ENCODE measurements at regions not wholly inside any gene's neighbourhood (a gene's known extent, or its start where the extent isn't known, plus 50 kb on each side); places are given as distances from the start of the nearest gene placed in this dataset.

DNA sequence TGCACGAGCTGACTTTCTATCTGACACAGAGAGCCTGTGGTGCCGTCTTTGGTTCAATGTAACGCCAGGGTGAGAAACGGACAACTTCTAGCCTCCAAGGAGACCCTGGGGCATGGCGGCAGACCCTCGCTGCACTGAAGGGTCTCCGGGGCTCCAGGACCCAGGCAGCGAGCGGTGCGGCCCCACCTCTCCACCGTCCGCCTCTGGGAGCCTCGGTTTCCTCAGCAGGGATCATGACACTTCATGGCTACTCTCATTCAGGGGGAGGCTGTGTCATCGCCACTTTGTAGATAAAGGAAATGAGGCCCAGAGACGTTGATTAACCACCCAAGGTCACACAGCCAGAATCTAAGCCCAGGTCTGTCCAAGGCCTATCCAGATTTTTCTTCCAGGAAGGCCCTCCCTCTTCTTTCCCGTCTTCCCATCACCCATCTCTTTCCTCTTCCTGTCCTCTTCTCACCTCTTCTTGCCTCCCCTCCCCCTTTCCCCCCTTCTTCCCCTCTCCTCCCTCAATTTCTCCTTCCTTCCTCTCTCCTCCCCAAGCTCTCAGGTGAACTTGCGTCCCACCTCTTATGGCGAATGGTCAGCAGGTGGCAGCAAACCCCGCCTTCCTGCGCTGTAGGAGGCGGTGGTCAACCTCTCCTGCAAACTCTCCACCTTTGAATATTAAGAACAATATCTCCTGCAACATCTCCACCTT, 69.3 kb upstream of the HMX1 start:
- H4K91ac ChIP-seq (ENCODE audit: low read depth, low read length, poor library complexity) = no peak overlapping the region
- H3K4me1 ChIP-seq (ENCODE audit: control insufficient read depth in 2 of 2, insufficient read depth in 1 of 2, low read depth in 1 of 2, low read length in 2 of 2) = peaks cover 0 to 10% of the 10 kb centered on the region in 2 donors
- no peak overlapping the region for H3K4me3 ChIP-seq (ENCODE audit: low read length in 2 of 2)
- no peak for DNase-seq (ENCODE audit: low spot score)
- H3K27me3 ChIP-seq (ENCODE audit: control insufficient read depth in 3 of 3, insufficient read depth in 3 of 3, low read depth in 1 of 3, low read length in 3 of 3) = no peaks in the 10 kb centered on the region
- no peak overlapping the region for H3K4me2 ChIP-seq (ENCODE audit: insufficient read depth, low read length, poor library complexity, severe bottlenecking)
- H3K27ac ChIP-seq (replicated peaks; ENCODE audit: low read length) = no peak overlapping the region
- no peak overlapping the region for H3K4ac ChIP-seq (ENCODE audit: low read length)
- H3K79me1 ChIP-seq (ENCODE audit: low read depth, low read length) = no peaks in the 10 kb centered on the region
- H2BK15ac ChIP-seq (ENCODE audit: low read length) = no peak overlapping the region
- H2BK12ac ChIP-seq (ENCODE audit: low read length) = no peak overlapping the region
- no peak overlapping the region for H4K8ac ChIP-seq (ENCODE audit: low read depth, low read length)
- peak overlapping the region; percentile 30 for H2BK120ac ChIP-seq (ENCODE audit: low read depth, low read length)
- H2AK5ac ChIP-seq (ENCODE audit: low read depth, low read length) = peak overlapping the region; percentile 78
- H3K36me3 ChIP-seq (replicated peaks in 1 of 2; ENCODE audit: control insufficient read depth in 2 of 2, insufficient read depth in 2 of 2, low read length in 2 of 2) = no peaks in the 10 kb centered on the region
- no CpG with 5 or more reads among the region's 21 CpGs for WGBS, 2 donors (ENCODE audit: extremely low coverage in 2 of 2, insufficient read length in 2 of 2, insufficient replicate concordance in 1 of 2)
- H2BK5ac ChIP-seq (ENCODE audit: low read length) = no peak overlapping the region
- no peak overlapping the region for H3K23ac ChIP-seq (ENCODE audit: low read depth, low read length, poor library complexity)
- H2AFZ ChIP-seq (ENCODE audit: low read length) = no peak overlapping the region
- no peak overlapping the region for H3K18ac ChIP-seq (ENCODE audit: low read length)
- no peak overlapping the region for H3K14ac ChIP-seq (ENCODE audit: low read length)
- no peak overlapping the region for H3K9ac ChIP-seq (ENCODE audit: low read depth, low read length, poor library complexity)
- H3K9me3 ChIP-seq (replicated peaks in 1 of 2; ENCODE audit: control insufficient read depth in 2 of 2, insufficient read depth in 1 of 2, low read depth in 1 of 2, low read length in 2 of 2) = no peaks in the 10 kb centered on the region

DNA sequence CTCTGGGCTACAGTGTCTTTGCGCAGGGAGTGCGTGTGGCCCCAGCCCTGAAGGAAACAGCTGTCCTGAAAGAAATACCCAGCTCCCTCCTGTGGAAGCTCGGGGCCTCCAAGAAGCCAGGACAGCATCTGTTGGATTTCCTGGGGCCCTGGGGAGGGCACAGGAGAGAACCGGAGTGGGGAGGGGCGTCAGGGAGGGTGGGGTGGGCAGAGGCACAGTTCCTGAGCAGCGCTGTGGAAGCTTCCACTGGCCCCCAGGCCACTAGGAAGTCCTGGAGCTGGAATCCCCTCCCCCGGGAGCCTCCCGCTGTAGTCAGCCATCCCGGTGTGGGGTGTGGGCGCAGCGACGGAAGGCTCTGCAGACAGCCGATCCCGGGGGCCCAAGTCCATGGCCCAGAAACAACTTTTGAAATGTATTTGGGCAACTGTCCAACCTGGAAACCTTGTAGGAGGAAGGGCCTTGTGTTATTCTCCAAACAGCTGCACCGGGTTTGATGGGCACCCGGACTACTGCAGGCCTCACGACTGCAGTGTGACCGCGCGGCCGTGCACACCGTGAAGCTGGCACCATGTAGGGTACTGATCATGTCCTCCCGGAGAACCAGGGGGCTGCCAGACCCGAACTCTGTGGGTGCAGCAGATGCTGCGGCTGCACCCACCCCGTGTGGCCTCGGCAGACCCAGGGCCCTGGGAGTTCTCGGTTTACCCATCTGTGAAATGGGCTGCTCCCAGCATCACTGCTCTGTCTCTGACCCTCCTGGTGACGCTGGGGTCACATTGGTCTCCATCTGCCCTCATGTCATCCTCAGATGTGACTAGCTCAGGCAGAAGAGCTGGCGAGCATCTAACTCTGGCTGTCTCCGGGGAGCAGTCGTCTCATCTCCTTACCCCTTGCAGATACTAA, 68.5 kb upstream of the HMX1 start:
- no CpG with 5 or more reads among the region's 32 CpGs for WGBS, 2 donors (ENCODE audit: extremely low coverage in 2 of 2, insufficient read length in 2 of 2, insufficient replicate concordance in 1 of 2)
- Histone ChIP-seq H2AFZ (ENCODE audit: low read length) (no peak overlapping the region), H3K4me3 (ENCODE audit: low read length in 2 of 2) (peak overlapping the region in 1 of 2 donors; percentile 56), H3K4ac (ENCODE audit: low read length) (no peak overlapping the region), H3K9me3 (replicated peaks in 1 of 2; ENCODE audit: control insufficient read depth in 2 of 2, insufficient read depth in 1 of 2, low read depth in 1 of 2, low read length in 2 of 2) (no peaks in the 10 kb centered on the region), H3K79me1 (ENCODE audit: low read depth, low read length) (no peaks in the 10 kb centered on the region), H2BK15ac (ENCODE audit: low read length) (peak overlapping the region; percentile 22), H3K23ac (ENCODE audit: low read depth, low read length, poor library complexity) (no peak overlapping the region), H3K27ac (replicated peaks; ENCODE audit: low read length) (no peak overlapping the region), H3K9ac (ENCODE audit: low read depth, low read length, poor library complexity) (no peak overlapping the region), H3K4me1 (ENCODE audit: control insufficient read depth in 2 of 2, insufficient read depth in 1 of 2, low read depth in 1 of 2, low read length in 2 of 2) (peaks cover 0 to 10% of the 10 kb centered on the region in 2 donors), H2BK120ac (ENCODE audit: low read depth, low read length) (peak overlapping the region; percentile 30), H2AK5ac (ENCODE audit: low read depth, low read length) (peak overlapping the region; percentile 78), H2BK12ac (ENCODE audit: low read length) (peak overlapping the region; percentile 12), H3K14ac (ENCODE audit: low read length) (no peak overlapping the region), H3K36me3 (replicated peaks in 1 of 2; ENCODE audit: control insufficient read depth in 2 of 2, insufficient read depth in 2 of 2, low read length in 2 of 2) (no peaks in the 10 kb centered on the region), H2BK5ac (ENCODE audit: low read length) (no peak overlapping the region), H4K91ac (ENCODE audit: low read depth, low read length, poor library complexity) (no peak overlapping the region), H4K8ac (ENCODE audit: low read depth, low read length) (no peak overlapping the region), H3K4me2 (ENCODE audit: insufficient read depth, low read length, poor library complexity, severe bottlenecking) (peak overlapping the region; percentile 46), H3K27me3 (ENCODE audit: control insufficient read depth in 3 of 3, insufficient read depth in 3 of 3, low read depth in 1 of 3, low read length in 3 of 3) (no peaks in the 10 kb centered on the region), H3K18ac (ENCODE audit: low read length) (peak overlapping the region; percentile 91)
- DNase-seq (ENCODE audit: low spot score) = no peak

DNA sequence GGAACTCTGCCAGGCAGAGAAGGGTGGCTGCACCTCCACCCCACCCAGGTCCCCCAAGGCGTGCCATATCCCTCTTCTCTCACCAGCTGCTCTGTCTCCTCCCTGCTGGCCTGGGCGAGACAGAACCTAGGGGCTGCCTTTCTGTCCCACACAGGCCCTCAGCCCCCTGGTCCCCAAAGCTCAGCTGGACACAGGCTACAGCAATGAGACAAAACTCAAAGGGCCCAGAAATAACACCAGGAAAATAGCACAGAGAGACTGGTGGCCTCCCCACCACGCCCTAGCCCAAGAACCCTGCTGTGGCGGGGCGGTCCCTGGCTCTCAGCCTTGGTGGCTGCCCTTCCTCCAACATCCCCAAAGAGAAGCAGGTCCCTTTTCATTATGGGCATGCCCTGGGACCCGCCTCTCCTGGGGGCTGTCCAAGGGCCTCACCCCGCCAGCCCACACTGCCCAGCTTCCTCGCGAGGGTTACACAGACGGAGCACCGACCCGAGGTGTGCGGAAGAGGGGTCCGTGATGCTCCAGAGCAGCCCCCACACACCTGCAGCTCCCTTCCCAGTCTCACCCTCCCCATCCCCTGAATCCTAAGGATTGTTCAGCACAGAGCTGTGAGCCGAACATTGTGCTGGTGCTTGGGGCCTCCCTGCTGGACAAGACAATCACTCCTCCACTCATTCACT, 67.7 kb upstream of the HMX1 start:
- H3K9ac ChIP-seq (ENCODE audit: low read depth, low read length, poor library complexity) = no peak overlapping the region
- H3K36me3 ChIP-seq (replicated peaks in 1 of 2; ENCODE audit: control insufficient read depth in 2 of 2, insufficient read depth in 2 of 2, low read length in 2 of 2) = no peaks in the 10 kb centered on the region

More for the DNA sequence above, 67.7 kb upstream of the HMX1 start:
- Histone ChIP-seq H4K8ac (ENCODE audit: low read depth, low read length) (no peak overlapping the region), H3K79me1 (ENCODE audit: low read depth, low read length) (no peaks in the 10 kb centered on the region), H2BK120ac (ENCODE audit: low read depth, low read length) (no peak overlapping the region), H3K4me2 (ENCODE audit: insufficient read depth, low read length, poor library complexity, severe bottlenecking) (peak overlapping the region; percentile 46), H3K18ac (ENCODE audit: low read length) (peak overlapping the region; percentile 40), H3K4me1 (ENCODE audit: control insufficient read depth in 2 of 2, insufficient read depth in 1 of 2, low read depth in 1 of 2, low read length in 2 of 2) (peaks cover 0 to 10% of the 10 kb centered on the region in 2 donors), H2BK12ac (ENCODE audit: low read length) (peak overlapping the region; percentile 12), H2AK5ac (ENCODE audit: low read depth, low read length) (no peak overlapping the region), H3K14ac (ENCODE audit: low read length) (peak overlapping the region; percentile 39), H3K4me3 (ENCODE audit: low read length in 2 of 2) (peak overlapping the region in 1 of 2 donors; percentile 56), H3K9me3 (replicated peaks in 1 of 2; ENCODE audit: control insufficient read depth in 2 of 2, insufficient read depth in 1 of 2, low read depth in 1 of 2, low read length in 2 of 2) (no peaks in the 10 kb centered on the region), H3K27ac (replicated peaks; ENCODE audit: low read length) (no peak overlapping the region), H3K23ac (ENCODE audit: low read depth, low read length, poor library complexity) (no peak overlapping the region), H2BK15ac (ENCODE audit: low read length) (peak overlapping the region; percentile 22), H3K27me3 (ENCODE audit: control insufficient read depth in 3 of 3, insufficient read depth in 3 of 3, low read depth in 1 of 3, low read length in 3 of 3) (no peaks in the 10 kb centered on the region), H2BK5ac (ENCODE audit: low read length) (no peak overlapping the region), H3K4ac (ENCODE audit: low read length) (no peak overlapping the region), H4K91ac (ENCODE audit: low read depth, low read length, poor library complexity) (no peak overlapping the region), H2AFZ (ENCODE audit: low read length) (no peak overlapping the region)
- DNase-seq (ENCODE audit: low spot score) = no peak
- WGBS, 2 donors (ENCODE audit: extremely low coverage in 2 of 2, insufficient read length in 2 of 2, insufficient replicate concordance in 1 of 2) = no CpG with 5 or more reads among the region's 15 CpGs
